ENCODE measurements at regions not wholly inside any gene's neighbourhood (a gene's known extent, or its start where the extent isn't known, plus 50 kb on each side); places are given as distances from the start of the nearest gene placed in this dataset.
A peak's percentile ranks its signal among the peaks of the same experiment; 100 is the strongest.

GRCh38 chr15:77753939-77754338 is 121.2 kb upstream of the LINGO1 start:
- H3K9ac ChIP-seq = no peak overlapping the region
- no peaks in the 10 kb centered on the region for H3K36me3 ChIP-seq
- no peak overlapping the region for H3K27ac Mint-ChIP-seq
- H3K4me3 Mint-ChIP-seq = no peak overlapping the region
- H3K27me3 Mint-ChIP-seq (ENCODE audit: insufficient read depth, low read depth) = peaks cover 11% of the 10 kb centered on the region
- peaks cover 3% of the 10 kb centered on the region for H3K4me1 Mint-ChIP-seq
- peaks cover 7% of the 10 kb centered on the region for H3K4me1 ChIP-seq
- H3K79me2 ChIP-seq (ENCODE audit: low read depth) = no peaks in the 10 kb centered on the region
- no peak for DNase-seq (ENCODE audit: low spot score)
- H3K36me3 Mint-ChIP-seq = no peaks in the 10 kb centered on the region
- H2AFZ ChIP-seq (replicated peaks) = no peak overlapping the region
- no peak overlapping the region for H3K4me2 ChIP-seq
- peaks cover 20% of the 10 kb centered on the region for H3K27me3 ChIP-seq
- TF ChIP-seq CTCF (IDR thresholded peaks at IDR 0.05) (no peak), EZH2 (IDR thresholded peaks at IDR 0.05) (no peak), EZH2phosphoT487 (IDR thresholded peaks at IDR 0.05) (no peak)
- peaks cover 13% of the 10 kb centered on the region for H3F3A ChIP-seq (ENCODE audit: low read depth)
- no peak overlapping the region for H3K27ac ChIP-seq
- no peaks in the 10 kb centered on the region for H3K9me3 Mint-ChIP-seq
- peaks cover 39% of the 10 kb centered on the region for H4K20me1 ChIP-seq (ENCODE audit: low read depth)
- no peak overlapping the region for H3K4me3 ChIP-seq
- no peaks in the 10 kb centered on the region for H3K9me3 ChIP-seq (ENCODE audit: low read depth)

- Mint-ChIP-seq H3K9me3 (no peaks in the 10 kb centered on the region), H3K4me3 (no peak overlapping the region), H3K36me3 (no peaks in the 10 kb centered on the region), H3K27me3 (ENCODE audit: insufficient read depth, low read depth) (peaks cover 11% of the 10 kb centered on the region), H3K4me1 (peaks cover 5% of the 10 kb centered on the region), H3K27ac (no peak overlapping the region)
- peaks cover 7% of the 10 kb centered on the region for H3K4me1 ChIP-seq
- TF ChIP-seq EZH2 (IDR thresholded peaks at IDR 0.05) (no peak), EZH2phosphoT487 (IDR thresholded peaks at IDR 0.05) (no peak)
- H3K27me3 ChIP-seq = peaks cover 20% of the 10 kb centered on the region
- no peak overlapping the region for H3K27ac ChIP-seq
- H3K9ac ChIP-seq = no peak overlapping the region
- H2AFZ ChIP-seq (replicated peaks) = no peak overlapping the region
- H3F3A ChIP-seq (ENCODE audit: low read depth) = peaks cover 13% of the 10 kb centered on the region
- H4K20me1 ChIP-seq (ENCODE audit: low read depth) = peaks cover 39% of the 10 kb centered on the region
- H3K79me2 ChIP-seq (ENCODE audit: low read depth) = no peaks in the 10 kb centered on the region
- peak; percentile 90 for DNase-seq (ENCODE audit: low spot score)
- H3K36me3 ChIP-seq = no peaks in the 10 kb centered on the region
- no peak overlapping the region for H3K4me3 ChIP-seq
- H3K4me2 ChIP-seq = no peak overlapping the region
- no peaks in the 10 kb centered on the region for H3K9me3 ChIP-seq (ENCODE audit: low read depth)
Observed at GRCh38 chr15:77753281-77753873, 120.7 kb upstream of the LINGO1 start.

- Mint-ChIP-seq H3K27me3 (ENCODE audit: insufficient read depth, low read depth) (peaks cover 8% of the 10 kb centered on the region), H3K9me3 (no peaks in the 10 kb centered on the region), H3K27ac (no peak overlapping the region), H3K4me3 (no peak overlapping the region), H3K4me1 (peaks cover 19% of the 10 kb centered on the region), H3K36me3 (no peaks in the 10 kb centered on the region)
- no peaks in the 10 kb centered on the region for H3K36me3 ChIP-seq
- H3K9me3 ChIP-seq (ENCODE audit: low read depth) = no peaks in the 10 kb centered on the region
- TF ChIP-seq EZH2 (IDR thresholded peaks at IDR 0.05) (no peak), EZH2phosphoT487 (IDR thresholded peaks at IDR 0.05) (no peak), CTCF (IDR thresholded peaks at IDR 0.05) (no peak)
- peaks cover 42% of the 10 kb centered on the region for H3K27me3 ChIP-seq
- no peak overlapping the region for H2AFZ ChIP-seq (replicated peaks)
- no peak overlapping the region for H3K4me2 ChIP-seq
- peaks cover 22% of the 10 kb centered on the region for H3K4me1 ChIP-seq
- no peak for DNase-seq (ENCODE audit: low spot score)
- no peak overlapping the region for H3K4me3 ChIP-seq
- no peak overlapping the region for H3K27ac ChIP-seq
- peaks cover 16% of the 10 kb centered on the region for H3F3A ChIP-seq (ENCODE audit: low read depth)
- H3K9ac ChIP-seq = no peak overlapping the region
- H3K79me2 ChIP-seq (ENCODE audit: low read depth) = no peaks in the 10 kb centered on the region
- H4K20me1 ChIP-seq (ENCODE audit: low read depth) = peaks cover 46% of the 10 kb centered on the region
Observed at GRCh38 chr15:77749998-77750540, 117.4 kb upstream of the LINGO1 start.

Data from neural progenitor cell (in vitro differentiated cells).